IPS-NIHi7 (cell line): ENCODE measurements at regions not wholly inside any gene's neighbourhood (a gene's known extent, or its start where the extent isn't known, plus 50 kb on each side); places are given as distances from the start of the nearest gene placed in this dataset.
A peak's percentile ranks its signal among the peaks of the same experiment; 100 is the strongest.
"Not testable (repeated sequence)": the region's sequence is repeated elsewhere in the genome, so short reads cannot be mapped to it uniquely, and the experiment has no call there.

Source experiments
- DNase-seq: peaks from one replicate; pipeline ENCODE4 v3.0.0; 2012; ENCODE audit warnings: mixed read lengths; ENCODE audit errors: extremely low spot score

DNA sequence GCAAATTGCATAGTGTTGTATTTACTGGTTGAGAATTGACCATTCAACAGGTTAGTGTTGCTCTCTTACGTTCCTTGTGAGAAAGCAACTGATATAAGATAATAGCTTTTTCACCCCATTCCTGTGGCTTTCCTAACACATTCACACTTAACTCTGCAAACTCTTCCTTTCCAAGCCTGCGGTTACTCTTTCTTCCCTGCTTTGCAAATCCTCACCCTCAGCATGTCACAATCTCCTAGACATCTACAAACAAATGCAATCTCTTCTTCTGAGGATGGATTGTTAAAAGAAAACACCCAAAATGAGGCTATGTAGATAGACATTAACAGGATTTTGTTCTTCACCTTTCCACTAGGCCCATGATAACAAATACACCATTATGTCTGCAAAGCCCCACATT, 771.7 kb upstream of the PCDH7 start:
- DNase-seq, result no peak

DNA sequence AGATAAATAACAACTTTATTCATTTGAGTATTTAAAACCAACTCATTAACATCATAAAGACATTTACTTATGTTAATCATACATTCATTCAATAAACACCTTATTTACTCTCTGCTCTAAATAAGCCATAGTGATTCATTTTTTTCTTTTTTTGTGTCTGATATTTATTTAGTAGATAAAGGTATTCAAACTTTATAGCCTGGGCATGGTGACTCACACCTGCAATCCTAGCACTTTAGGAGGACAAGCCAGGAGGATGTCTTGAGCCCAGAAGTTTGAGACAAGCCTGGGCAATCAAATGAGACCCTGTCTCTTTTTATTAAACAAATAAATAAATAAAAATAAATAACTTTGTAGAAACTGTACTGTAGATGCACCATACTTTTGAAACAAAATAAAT, 771.3 kb upstream of the PCDH7 start:
- DNase-seq, result no peak

DNA sequence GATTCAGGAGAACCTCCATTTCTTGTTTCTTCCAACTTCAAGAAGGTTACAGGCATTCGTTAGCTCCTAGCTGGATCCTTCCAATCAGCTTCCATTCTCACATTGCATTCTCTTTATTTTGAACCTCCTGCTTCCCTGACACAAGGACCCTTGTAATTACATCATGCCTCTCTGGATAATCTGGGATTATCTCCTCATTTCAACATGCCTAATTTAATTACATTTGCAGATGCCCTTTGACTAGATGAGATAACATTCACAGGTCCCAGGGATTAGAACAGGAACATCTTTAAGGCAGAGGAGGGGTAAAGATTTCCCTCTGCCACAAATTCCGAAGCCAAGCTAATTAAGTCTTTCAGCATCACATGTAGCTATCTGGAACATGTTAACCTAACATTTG, 753.8 kb upstream of the PCDH7 start:
- DNase-seq, result no peak

DNA sequence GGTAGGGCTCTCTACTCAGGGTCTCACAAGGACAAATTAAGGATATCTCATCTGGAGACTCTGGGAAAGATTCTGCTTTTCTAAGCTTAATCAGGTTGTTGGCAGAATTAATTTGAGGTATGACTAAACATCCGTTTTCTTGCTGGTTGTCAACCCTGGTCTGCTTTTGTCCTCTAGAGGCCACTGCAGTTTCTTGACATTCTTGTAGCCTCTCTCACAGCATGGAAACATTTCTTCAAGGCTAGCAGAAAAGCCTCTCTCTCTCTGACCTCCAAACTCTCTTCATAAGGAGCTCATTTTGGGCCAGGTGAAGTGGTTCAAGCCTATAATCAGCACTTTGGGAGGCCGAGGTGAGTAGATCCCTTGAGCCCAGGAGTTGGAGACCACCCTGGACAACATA, 749.5 kb upstream of the PCDH7 start:
- DNase-seq, result peak; percentile 49

DNA sequence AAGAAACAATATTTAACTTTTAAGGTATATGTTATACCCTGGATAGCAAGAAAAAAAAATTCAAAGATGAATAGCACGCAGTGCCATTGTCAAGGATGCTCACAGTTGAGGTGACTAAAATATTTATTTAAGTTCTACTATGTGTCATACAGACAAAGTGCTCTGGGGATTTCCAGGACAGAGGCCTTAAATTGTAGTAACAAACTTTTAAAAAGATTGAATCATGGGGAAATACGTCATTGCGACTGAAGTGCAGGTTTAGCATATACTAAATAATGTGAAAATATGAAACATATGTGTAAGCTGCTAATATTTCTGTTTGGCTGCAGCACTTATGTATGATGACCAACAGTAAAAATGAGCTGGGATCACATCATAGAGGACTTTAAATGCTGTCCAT, 748.0 kb upstream of the PCDH7 start:
- no peak for DNase-seq

DNA sequence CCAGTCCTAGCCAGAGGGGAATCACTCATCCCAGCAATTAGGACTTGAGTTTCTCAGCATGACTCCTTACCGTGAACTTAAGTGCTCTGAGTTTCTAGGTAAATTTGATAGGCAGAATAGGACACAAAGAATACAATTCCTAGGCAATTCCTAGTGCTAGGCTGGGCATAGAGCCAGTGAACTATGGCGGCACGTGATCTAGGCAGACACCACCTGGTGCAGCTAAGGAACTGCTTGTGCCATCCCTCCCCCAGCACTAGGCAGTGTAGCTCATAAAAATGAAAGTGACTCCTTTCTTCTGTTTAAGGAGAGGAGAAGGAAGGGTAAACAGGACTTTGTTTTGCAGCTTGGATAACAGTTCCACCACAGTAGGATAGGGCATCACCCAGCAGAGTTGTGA, 736.3 kb upstream of the PCDH7 start:
- no peak for DNase-seq

DNA sequence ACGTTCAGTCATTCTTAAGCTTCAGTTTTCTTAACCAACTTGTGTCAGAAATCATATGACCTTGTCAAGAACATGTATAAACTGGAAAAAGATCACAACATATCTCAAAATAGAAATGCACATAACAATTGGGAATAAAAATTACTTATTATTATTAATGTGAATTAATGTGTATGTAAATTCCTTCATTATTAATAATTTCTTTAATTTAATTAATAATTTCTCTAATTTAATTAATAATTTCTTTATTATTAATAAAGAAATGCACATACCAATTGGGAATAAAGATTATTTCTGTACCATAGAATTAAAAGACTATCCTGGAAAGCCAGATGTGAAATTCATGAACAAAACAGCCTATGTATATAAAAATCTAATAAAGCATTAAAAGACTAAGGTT, 718.5 kb upstream of the PCDH7 start:
- no peak for DNase-seq

DNA sequence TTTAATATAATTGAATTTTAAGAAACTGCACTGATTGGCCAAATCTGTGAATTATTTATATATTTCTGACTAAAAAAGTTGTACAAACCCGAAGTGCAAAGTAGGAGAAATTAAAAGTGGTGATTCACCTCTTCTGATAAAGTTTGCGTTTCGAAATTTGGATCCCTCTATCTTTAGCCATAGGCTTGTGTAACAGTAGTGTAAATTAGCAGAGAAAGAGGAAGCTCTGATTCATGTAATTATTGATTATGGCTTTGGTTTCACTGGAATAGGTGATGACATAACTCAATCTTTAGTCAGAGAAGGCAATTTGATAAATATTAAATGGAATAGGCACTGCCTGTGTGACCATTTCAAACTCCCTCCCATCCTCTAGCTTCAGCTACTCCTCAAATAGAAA, 717.8 kb upstream of the PCDH7 start:
- DNase-seq, result no peak

DNA sequence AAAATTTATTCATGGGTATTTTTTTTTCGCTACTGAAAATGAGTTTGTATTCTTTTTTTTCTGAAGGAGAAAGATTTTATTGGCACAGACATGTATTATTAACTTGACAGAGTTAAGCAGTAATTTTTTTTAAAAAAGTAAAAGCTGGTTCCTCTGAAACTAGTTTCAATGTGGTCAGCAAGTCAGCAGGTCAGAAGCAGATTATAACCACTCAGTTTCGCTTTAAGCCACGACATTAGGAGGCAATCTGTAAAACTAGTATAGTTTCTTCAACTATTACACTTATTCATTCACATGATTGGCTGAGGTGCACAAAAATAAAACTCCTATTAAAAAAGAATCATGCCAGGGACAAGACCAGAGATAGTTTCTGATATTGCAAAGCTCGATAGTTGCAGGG, 714.2 kb upstream of the PCDH7 start:
- DNase-seq, result no peak

DNA sequence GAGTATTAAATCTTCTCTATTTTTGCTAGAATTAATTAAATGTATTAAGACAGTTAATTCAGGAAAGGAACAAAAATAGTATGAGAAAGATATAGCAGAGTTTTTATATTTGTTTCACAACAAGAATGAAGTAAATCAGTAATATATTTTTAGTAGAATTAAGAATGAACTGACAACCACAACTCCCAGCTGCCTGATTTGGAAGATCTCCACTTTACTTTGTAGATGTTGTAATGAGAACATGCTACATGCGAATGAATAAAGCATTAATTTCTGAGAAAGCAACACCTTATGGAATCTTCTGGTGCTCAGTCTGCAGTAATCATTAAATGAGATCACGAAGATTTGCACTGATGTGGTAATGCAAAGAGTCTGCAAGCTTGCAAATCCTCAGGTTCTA, 695.6 kb upstream of the PCDH7 start:
- no peak for DNase-seq

DNA sequence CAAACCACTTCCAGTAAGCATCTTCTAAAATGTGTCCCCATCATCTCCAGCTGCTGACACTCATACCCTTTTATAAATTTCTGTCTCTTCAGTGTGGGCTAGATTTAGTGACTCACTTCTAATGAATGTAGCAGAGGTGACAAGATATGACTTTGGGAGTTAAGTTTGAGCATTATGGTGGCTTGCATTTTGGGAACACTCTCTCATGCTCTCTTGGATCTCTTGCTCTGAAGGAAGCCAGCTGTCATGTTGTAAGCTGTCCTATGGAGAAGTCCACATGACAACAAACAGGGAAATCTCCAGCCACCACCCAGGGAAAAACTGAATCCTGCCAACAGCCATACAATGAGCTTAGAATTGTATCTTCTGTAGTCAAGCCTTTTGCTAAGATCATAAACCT, 691.3 kb upstream of the PCDH7 start:
- no peak for DNase-seq

DNA sequence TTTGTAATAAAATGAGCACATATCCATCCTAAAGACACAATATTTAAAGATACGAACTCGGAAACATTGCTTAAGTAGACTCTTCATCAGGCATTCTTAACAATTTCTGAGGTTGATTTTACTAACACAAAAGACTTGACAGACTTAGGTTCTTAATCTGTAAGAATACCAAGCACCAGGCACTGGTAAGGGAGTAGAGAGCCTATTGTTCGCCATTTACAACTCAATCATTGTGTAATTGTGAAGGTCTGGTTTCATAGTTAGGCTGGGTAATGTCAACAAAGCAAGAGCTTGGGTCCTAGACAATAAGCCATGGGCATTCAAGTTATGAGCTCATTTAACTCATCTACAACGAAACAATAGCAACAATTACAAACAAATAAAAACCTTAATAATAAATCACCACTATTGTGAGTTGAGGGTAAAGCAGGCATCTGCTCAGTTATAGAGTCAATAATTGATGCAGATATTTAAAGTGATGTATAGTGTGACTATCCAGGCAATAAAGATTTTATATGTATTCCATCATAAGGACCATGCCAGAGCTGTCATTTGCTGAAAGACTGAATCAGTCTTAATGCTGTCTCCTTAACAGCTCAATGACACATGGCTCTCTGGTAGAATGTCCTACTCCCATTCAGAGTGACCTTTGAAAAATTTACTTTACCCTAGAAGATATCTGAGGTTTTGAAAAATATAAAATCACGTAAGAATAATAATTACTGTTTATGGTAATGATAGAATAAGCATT, 664.0 kb upstream of the PCDH7 start:
- no peak for DNase-seq

DNA sequence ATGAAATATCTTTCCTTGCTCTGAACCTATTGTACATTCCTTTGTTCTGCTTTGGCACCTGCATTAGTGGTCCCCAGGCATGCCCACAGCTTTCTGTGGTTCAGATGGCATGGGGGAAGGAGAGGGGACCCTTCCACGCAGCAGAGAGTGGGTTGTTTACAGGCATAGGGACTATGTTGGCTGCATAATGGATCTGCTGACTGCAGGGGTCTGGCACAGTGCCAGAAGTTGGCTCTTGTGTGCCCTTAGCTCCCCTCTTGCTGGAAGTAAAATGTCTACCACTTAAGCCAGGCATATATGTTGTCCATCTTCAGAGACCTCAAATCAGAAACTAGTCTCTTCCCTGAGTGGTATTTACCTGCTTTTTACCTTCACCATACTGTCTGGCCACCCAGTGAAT, 651.9 kb upstream of the PCDH7 start:
- DNase-seq, result no peak

DNA sequence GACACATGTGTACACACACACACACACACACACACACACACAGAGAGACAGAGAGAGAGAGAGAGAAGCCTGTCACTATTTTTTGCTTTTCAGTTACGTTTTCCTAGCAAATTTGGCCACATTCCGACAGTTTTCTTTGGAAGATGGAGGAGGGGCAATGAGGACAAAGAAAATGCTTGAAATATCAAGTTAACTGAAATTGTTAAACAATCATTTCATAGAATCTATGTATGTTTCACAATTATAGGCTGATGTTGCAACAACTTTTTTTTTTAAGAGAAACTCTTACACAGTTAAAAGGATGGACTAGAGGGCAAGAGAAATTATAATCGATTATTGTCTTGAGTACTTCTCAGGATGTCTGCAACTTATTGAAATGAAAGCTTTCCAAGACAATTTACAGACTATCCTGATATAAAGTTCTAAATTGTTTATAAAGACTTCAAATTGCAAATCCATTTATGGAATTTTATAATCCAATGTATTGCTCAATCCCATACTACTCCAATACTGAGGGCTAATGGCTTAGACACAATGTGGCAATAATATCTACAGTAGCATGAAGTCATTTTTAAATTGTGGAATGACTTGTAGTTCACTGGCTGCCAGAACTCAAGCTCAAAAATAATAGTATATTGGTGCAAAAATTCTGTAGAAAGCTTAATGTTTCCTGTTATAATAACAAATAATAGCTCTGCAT, 647.0 kb upstream of the PCDH7 start:
- DNase-seq, result no peak

DNA sequence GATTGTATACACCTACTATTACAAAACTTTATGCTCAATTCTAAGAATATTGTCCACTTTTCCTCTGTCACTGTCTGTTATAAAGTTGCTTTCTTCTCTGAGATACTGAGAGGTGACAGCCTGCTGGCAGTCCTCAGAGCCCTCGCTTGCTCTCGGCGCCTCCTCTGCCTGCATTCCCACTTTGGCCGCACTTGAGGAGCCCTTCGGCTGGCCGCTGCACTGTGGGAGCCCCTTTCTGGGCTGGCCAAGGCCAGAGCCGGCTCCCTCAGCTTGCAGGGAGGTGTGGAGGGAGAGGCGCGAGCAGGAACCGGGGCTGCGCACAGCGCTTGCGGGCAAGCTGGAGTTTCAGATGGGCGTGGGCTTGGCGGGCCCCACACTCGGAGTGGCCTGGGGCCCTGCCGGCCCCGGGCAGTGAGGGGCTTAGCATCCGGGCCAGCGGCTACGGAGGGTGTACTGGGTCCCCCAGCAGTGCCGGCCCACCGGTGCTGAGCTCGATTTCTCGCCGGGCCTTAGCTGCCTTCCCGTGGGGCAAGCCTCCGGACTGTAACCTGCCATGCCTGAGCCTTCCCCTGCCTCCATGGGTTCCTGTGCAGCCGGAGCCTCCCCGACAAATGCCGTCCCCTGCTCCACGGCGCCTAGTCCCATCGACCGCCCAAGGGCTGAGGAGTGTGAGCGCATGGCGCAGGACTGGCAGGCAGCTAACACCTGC, 627.6 kb upstream of the PCDH7 start:
- not testable (repeated sequence) for DNase-seq

DNA sequence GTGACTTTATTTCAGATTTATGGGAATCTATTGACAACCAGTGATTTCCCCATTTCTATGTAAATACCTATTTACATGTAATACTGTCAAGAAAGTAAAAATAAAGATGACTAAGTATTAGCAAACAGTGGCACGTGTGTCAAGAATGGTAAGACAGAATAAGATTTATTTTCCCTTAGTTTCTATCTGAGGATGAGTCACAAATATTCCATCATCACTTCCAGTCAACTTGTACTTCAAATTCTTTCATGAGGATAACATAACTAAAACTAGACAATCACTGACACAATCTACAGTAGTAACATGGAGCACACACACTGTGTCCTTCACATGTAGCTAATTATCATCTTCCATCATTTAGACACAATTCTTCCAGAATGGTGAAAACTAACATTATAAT, 625.3 kb upstream of the PCDH7 start:
- DNase-seq, result no peak

DNA sequence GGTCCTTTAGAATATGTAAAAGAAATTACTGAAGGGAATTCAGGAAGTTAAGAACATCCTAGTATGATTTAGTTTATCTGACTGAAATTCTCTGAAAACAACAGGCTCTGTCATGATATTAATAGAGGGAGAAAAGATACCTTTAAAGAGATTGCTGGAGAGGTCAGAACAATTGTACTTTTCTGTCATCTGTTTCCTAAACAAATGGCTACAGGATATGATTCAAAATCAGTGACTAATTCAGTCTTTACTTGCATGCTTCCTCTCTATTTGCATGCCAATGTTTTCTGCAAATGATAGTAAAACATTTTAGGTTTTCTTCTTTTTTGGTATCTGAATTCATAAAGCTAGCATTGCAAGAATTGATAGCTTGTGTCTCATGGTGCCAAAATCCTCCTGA, 616.7 kb upstream of the PCDH7 start:
- DNase-seq, result no peak

DNA sequence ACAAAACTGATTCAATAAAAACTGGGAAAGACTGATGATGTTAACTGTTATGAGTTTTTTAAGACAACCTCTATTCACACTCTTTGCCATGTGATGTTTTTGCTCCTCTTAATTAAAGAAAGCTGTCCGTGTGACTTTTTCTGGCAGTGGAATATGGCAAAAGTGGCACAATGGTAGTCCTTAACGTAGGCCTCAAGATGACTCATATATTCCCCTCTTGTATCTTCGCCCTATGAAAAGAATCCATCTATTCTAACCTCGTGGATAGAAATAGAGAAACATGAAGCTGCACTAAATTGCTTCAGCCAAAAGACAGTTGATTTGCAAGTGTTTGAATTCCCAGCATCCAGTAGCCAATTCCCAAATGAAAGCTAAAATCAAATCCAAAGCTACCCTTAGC, 603.8 kb upstream of the PCDH7 start:
- DNase-seq, result no peak

DNA sequence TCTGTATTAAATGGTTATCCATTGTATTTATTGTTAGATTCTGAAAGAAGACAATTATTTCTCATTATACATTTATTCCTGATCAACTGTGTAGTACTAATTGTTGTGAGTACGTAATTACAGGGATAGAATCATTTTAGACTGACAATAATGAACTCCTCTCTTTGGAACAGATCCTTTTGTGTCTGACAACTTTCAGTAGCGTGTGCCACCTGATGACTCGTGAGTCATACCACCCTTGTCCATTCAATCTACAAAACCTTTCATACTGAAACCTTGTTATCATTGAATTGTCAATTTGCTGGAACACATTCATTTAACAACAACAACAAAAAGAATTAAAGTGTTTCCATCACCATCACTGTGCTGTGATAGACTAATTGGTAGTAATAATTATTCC, 602.7 kb upstream of the PCDH7 start:
- DNase-seq, result no peak

DNA sequence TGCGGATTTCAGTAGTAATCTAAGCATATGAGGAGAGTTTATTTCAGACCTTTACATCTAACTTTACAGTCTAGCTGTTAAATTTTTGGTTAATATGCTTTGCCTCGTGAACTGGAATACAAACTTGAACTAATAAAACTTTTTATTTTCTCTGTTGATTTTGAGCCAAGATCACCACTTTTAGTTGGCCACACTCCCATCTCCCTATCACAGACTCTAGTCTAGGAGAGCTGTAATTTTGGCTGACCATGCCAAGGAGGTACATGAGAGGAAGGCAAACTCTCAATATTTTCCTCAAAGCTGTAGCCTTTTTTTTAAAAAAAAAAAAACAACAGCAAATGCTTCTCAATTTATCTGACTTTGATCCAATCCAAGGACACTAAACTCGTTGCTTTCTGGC, 597.5 kb upstream of the PCDH7 start:
- DNase-seq, result no peak

DNA sequence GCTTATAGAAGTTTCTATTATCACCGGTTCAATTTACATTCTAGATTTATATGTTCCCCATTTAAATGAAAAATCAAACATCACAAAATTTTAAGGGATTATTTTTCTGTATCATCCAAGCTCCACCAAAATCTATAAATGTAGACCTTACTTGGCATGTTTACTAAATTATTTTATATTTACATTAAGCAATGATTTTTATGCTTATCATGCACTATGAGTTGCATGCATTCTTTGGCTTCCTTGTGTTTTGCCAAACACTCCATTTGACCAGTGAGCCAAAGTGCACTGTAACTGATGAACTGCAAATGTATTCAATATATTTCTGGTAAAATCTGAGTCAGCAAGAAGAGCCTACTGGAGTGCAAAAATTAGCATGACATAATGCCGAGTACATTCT, 595.5 kb upstream of the PCDH7 start:
- not testable (repeated sequence) for DNase-seq

DNA sequence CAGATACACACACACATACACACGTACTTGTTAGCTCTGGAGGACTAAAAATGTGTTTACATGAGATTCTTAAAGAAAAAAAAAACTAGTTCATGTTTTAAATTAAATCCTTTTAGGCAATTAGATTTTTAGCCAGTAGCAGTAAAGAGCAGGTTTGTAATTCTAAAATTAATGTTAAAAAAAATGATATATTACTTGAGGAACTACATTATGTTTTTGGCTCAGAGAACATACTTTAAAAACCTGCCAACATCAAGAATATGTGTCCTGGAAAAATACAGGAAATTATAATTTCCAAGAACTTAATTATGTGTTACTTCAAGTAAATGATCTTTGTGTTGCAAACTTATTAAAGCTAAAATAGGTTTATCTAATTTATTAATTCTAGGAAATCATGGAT, 594.3 kb upstream of the PCDH7 start:
- no peak for DNase-seq

DNA sequence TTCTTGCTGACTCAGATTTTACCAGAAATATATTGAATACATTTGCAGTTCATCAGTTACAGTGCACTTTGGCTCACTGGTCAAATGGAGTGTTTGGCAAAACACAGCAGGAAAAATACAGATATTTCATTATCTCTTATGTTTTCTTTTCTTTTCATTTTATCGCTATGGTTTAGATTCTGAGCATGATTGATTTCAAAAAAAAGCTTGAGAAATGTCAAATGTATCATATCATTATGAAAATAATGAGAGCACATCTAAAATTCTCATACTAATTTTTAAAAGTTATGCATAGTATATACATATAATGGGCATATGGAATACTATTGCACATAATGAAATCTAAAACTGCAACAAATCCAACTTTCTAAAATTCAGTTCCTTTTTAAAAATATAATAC, 593.8 kb upstream of the PCDH7 start:
- DNase-seq, result no peak
